ENCODE measurements at regions not wholly inside any gene's neighbourhood (a gene's known extent, or its start where the extent isn't known, plus 50 kb on each side); places are given as distances from the start of the nearest gene placed in this dataset.

DNA sequence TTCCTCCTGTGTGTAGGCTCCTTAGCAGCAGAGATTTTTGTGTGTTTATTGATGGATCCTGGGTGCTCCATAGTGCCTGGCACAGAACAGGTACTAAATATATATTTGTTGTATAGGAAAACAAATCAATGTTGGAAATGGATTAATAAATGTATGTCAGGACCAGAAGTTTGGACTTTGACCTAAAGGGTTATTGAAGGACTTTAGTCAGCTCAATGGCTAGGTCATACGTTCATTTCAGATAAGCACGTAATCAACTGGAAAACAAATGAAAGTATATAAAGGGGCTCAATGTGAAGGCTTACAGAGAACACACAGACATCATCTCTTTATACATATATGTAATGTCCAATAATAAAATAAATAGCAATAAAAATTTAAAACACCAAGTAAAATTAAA lies 56.2 kb upstream of the PALM2AKAP2 start:
- no peaks in the 10 kb centered on the region for H3K27me3 ChIP-seq
- H3K9me3 ChIP-seq (replicated peaks in 1 of 3) = no peaks in the 10 kb centered on the region
- intact Hi-C loops (cut with DNase I) = no loop called here
- DNase-seq = no peak
- no peaks in the 10 kb centered on the region for H3K36me3 ChIP-seq (replicated peaks in 1 of 2)
- no peaks in the 10 kb centered on the region for H3K4me1 ChIP-seq (replicated peaks in 1 of 2)
- no peak overlapping the region for H3K4me3 ChIP-seq
- TF ChIP-seq POLR2A (IDR thresholded peaks at IDR 0.05) = no peak
- TF ChIP-seq, protein P1, sequence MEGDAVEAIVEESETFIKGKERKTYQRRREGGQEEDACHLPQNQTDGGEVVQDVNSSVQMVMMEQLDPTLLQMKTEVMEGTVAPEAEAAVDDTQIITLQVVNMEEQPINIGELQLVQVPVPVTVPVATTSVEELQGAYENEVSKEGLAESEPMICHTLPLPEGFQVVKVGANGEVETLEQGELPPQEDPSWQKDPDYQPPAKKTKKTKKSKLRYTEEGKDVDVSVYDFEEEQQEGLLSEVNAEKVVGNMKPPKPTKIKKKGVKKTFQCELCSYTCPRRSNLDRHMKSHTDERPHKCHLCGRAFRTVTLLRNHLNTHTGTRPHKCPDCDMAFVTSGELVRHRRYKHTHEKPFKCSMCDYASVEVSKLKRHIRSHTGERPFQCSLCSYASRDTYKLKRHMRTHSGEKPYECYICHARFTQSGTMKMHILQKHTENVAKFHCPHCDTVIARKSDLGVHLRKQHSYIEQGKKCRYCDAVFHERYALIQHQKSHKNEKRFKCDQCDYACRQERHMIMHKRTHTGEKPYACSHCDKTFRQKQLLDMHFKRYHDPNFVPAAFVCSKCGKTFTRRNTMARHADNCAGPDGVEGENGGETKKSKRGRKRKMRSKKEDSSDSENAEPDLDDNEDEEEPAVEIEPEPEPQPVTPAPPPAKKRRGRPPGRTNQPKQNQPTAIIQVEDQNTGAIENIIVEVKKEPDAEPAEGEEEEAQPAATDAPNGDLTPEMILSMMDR (IDR thresholded peaks at IDR 0.05) = no peak
- WGBS, 4 donors = 69 to 79% (median 73%) methylated on average over 2 of the region's 2 CpGs
- no peak overlapping the region for H3K27ac ChIP-seq

DNA sequence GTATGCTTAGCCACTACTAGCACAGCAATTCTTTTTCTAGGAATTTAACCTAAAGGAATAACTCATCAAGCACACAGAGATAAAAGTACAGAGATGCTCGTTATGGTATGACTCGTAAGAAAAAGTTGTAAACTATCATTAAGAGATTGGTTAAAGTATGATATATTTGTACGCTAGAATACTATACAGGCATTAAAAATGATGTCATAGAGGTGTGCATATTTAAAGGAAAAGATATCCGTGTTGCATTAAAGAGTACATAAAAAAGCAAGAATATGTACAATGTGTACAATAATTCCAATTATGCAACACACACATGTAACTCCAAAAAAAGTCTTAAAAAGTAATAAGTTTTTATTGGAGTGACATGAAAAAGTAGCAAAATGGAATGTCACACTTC lies 54.5 kb upstream of the PALM2AKAP2 start:
- 72 to 84% (median 79%) methylated on average over 4 of the region's 4 CpGs for WGBS, 4 donors
- no peak for DNase-seq
- H3K27me3 ChIP-seq = no peaks in the 10 kb centered on the region
- no peaks in the 10 kb centered on the region for H3K4me1 ChIP-seq (replicated peaks in 1 of 2)
- H3K4me3 ChIP-seq = no peak overlapping the region
- H3K27ac ChIP-seq = no peak overlapping the region
- H3K9me3 ChIP-seq (replicated peaks in 1 of 3) = no peaks in the 10 kb centered on the region
- no peak for TF ChIP-seq POLR2A (IDR thresholded peaks at IDR 0.05)
- TF ChIP-seq, protein P1 (IDR thresholded peaks at IDR 0.05) = no peak
- intact Hi-C loops (cut with DNase I) = no loop called here
- H3K36me3 ChIP-seq (replicated peaks in 1 of 2) = no peaks in the 10 kb centered on the region

DNA sequence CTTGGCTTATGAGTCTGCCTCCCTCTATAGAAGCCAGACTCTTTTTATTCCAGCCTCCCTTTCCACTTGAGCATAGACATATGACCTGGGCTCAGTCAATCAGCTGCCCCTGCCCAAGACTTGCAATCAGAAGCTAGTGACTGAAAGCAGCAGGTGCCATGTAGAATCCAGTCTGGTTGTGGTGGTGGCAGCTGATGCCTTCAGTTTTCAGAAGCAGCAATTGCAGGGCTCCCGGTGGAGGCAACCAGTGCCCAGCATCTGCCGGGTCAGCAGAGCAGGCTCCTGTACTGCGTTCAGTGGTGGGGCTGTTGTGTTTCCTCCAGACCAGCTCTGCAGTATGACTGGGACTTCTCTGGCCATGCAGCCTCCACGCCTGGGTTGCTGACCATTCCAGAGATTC lies 53.9 kb upstream of the PALM2AKAP2 start:
- no peaks in the 10 kb centered on the region for H3K36me3 ChIP-seq (replicated peaks in 1 of 2)
- 76 to 86% (median 82%) methylated on average over 4 of the region's 4 CpGs for WGBS, 4 donors
- no peak overlapping the region for H3K4me3 ChIP-seq
- H3K27ac ChIP-seq = no peak overlapping the region
- no peak for TF ChIP-seq POLR2A (IDR thresholded peaks at IDR 0.05)
- TF ChIP-seq, protein P1 (IDR thresholded peaks at IDR 0.05) = no peak
- no peak for DNase-seq
- no peaks in the 10 kb centered on the region for H3K27me3 ChIP-seq
- H3K9me3 ChIP-seq (replicated peaks in 1 of 3) = no peaks in the 10 kb centered on the region
- no peaks in the 10 kb centered on the region for H3K4me1 ChIP-seq (replicated peaks in 1 of 2)
- intact Hi-C loops (cut with DNase I) = no loop called here

DNA sequence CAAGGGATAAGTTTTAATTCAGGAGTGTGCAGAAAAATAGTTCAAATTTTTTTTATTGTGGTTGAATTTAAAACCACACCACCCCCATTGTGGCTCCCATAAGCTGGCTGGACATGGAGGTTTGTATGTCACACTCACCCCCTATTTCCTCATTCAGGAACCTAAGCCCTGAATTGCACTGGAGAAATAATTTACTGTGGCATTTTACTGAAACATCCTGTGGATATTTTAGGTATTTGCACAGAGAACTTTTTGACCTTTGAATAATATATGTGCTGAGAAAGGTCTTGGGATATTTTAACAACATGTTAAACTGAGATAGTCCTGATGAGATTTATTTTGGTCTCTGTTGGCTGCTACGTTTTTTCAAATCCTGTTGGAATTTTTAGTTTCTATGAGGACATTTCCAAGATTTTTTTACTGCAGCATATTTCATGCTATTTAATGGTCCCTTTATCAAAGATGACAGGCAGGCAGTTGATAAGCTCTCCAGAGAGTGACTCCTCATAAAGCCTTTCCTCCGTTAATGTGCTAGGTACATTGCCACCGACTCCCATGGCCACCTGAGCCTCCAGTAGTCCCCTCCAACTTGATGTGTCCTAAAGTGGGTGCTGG lies 51.2 kb upstream of the PALM2AKAP2 start:
- H3K36me3 ChIP-seq (replicated peaks in 1 of 2) = no peaks in the 10 kb centered on the region
- DNase-seq = no peak
- H3K27ac ChIP-seq = no peak overlapping the region
- H3K27me3 ChIP-seq = no peaks in the 10 kb centered on the region
- WGBS, 4 donors = 31 to 45% (median 39%) methylated on average over 3 of the region's 3 CpGs
- intact Hi-C loops (cut with DNase I) = no loop called here
- no peaks in the 10 kb centered on the region for H3K4me1 ChIP-seq (replicated peaks in 1 of 2)
- no peak overlapping the region for H3K4me3 ChIP-seq
- H3K9me3 ChIP-seq (replicated peaks in 1 of 3) = no peaks in the 10 kb centered on the region
- no peak for TF ChIP-seq POLR2A (IDR thresholded peaks at IDR 0.05)
- TF ChIP-seq, protein P1 (IDR thresholded peaks at IDR 0.05) = no peak
